GM21825 (cell line): ENCODE measurements at regions not wholly inside any gene's neighbourhood (a gene's known extent, or its start where the extent isn't known, plus 50 kb on each side); places are given as distances from the start of the nearest gene placed in this dataset.

Source experiments
- ATAC-seq: cut with Tn5 transposase; IDR thresholded peaks from one replicate; pipeline ENCODE4 v1.9.1; 2021; ENCODE audit warnings: mild to moderate bottlenecking, moderate library complexity; ENCODE audit not compliant: unreplicated experiment

- no peak for ATAC-seq
Measured at GRCh38 chr4:13892739-13893105, 265.2 kb upstream of the BOD1L1 start.

- no peak for ATAC-seq
Measured at GRCh38 chr4:13893211-13893610, 265.7 kb upstream of the BOD1L1 start.

- ATAC-seq = no peak
Measured at GRCh38 chr4:13893987-13894386, 266.5 kb upstream of the BOD1L1 start.

- ATAC-seq = no peak
Measured at GRCh38 chr4:13900780-13901179, 273.3 kb upstream of the BOD1L1 start.

- ATAC-seq = no peak
Measured at GRCh38 chr4:13902146-13902545, 274.6 kb upstream of the BOD1L1 start.

- no peak for ATAC-seq
Measured at GRCh38 chr4:13903061-13903460, 275.5 kb upstream of the BOD1L1 start.

GRCh38 chr4:13903901-13904300 lies 276.4 kb upstream of the BOD1L1 start:
- ATAC-seq = no peak

- no peak for ATAC-seq
Measured at GRCh38 chr4:13905543-13905942, 278.0 kb upstream of the BOD1L1 start.

GRCh38 chr4:13906727-13907126 lies 279.2 kb upstream of the BOD1L1 start:
- no peak for ATAC-seq

- ATAC-seq = no peak
Measured at GRCh38 chr4:13907255-13907751, 279.8 kb upstream of the BOD1L1 start.

GRCh38 chr4:13908455-13908854 lies 280.9 kb upstream of the BOD1L1 start:
- ATAC-seq = no peak

GRCh38 chr4:13910556-13910955 lies 283.0 kb upstream of the BOD1L1 start:
- no peak for ATAC-seq

- no peak for ATAC-seq
Measured at GRCh38 chr4:13911256-13911655, 283.7 kb upstream of the BOD1L1 start.

GRCh38 chr4:13912436-13912925 lies 285.0 kb upstream of the BOD1L1 start:
- no peak for ATAC-seq

- no peak for ATAC-seq
Measured at GRCh38 chr4:13912966-13913365, 285.4 kb upstream of the BOD1L1 start.

- no peak for ATAC-seq
Measured at GRCh38 chr4:13917015-13917414, 289.5 kb upstream of the BOD1L1 start.

- no peak for ATAC-seq
Measured at GRCh38 chr4:13918110-13918509, 290.6 kb upstream of the BOD1L1 start.

GRCh38 chr4:13918991-13919441 lies 291.5 kb upstream of the BOD1L1 start:
- ATAC-seq = no peak

- ATAC-seq = no peak
Measured at GRCh38 chr4:13920111-13920875, 292.8 kb upstream of the BOD1L1 start.

- ATAC-seq = no peak
Measured at GRCh38 chr4:13920901-13921300, 293.4 kb upstream of the BOD1L1 start.

GRCh38 chr4:13921805-13922204 lies 294.3 kb upstream of the BOD1L1 start:
- ATAC-seq = no peak

- no peak for ATAC-seq
Measured at GRCh38 chr4:13922459-13922858, 294.9 kb upstream of the BOD1L1 start.
